NB4 (cell line): ENCODE measurements at regions not wholly inside any gene's neighbourhood (a gene's known extent, or its start where the extent isn't known, plus 50 kb on each side); places are given as distances from the start of the nearest gene placed in this dataset.
"Not testable (repeated sequence)": the region's sequence is repeated elsewhere in the genome, so short reads cannot be mapped to it uniquely, and the experiment has no call there.

Experiments
- TF ChIP-seq, protein P1 (sequence below): IDR thresholded peaks from one replicate; pipeline ENCODE4 v1.5.1; 2012; ENCODE audit warnings: low read depth, low read length
- TF ChIP-seq, protein P2 (sequence below): IDR thresholded peaks from 2 replicates; pipeline ENCODE4 v1.6.1; 2011; ENCODE audit warnings: low read depth, low read length

DNA sequence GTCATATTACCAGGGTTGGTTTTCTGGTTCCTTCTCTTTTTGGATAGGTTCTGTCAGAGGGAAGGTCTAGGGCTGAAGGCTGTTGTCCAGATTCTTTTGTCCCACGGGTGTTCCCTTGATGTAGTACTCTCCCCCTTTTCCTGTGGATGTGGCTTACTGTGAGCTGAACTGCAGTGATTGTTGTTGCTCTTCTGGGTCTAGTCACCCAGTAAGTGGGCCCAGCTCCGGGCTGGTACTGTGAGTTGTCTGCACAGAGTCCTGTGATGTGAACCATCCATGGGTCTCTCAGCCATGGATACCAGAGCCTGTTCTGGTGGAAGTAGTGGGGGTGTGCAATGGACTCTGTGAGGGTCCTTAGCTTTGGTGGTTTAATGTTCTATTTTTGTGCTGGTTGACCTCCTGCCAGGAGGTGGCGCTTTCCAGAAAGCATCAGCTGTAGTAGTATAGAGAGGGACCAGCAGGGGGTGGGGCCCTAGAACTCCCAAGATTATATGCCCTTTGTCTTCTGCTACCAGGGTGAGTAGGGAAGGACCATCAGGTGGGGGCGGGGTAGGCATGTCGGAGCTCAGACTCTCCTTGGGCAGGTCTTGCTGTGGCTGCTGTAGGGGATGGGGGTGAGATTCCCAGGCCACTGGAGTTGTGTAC is 99.4 kb upstream of the CHST15 start:
- TF ChIP-seq, protein P1, sequence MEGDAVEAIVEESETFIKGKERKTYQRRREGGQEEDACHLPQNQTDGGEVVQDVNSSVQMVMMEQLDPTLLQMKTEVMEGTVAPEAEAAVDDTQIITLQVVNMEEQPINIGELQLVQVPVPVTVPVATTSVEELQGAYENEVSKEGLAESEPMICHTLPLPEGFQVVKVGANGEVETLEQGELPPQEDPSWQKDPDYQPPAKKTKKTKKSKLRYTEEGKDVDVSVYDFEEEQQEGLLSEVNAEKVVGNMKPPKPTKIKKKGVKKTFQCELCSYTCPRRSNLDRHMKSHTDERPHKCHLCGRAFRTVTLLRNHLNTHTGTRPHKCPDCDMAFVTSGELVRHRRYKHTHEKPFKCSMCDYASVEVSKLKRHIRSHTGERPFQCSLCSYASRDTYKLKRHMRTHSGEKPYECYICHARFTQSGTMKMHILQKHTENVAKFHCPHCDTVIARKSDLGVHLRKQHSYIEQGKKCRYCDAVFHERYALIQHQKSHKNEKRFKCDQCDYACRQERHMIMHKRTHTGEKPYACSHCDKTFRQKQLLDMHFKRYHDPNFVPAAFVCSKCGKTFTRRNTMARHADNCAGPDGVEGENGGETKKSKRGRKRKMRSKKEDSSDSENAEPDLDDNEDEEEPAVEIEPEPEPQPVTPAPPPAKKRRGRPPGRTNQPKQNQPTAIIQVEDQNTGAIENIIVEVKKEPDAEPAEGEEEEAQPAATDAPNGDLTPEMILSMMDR = peak; percentile 21
- TF ChIP-seq, protein P2, sequence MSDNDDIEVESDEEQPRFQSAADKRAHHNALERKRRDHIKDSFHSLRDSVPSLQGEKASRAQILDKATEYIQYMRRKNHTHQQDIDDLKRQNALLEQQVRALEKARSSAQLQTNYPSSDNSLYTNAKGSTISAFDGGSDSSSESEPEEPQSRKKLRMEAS = not testable (repeated sequence)
